Glomerular visceral epithelial cell (primary cell): ENCODE measurements at regions not wholly inside any gene's neighbourhood (a gene's known extent, or its start where the extent isn't known, plus 50 kb on each side); places are given as distances from the start of the nearest gene placed in this dataset.
A peak's percentile ranks its signal among the peaks of the same experiment; 100 is the strongest.

Source experiments
- DNase-seq: peaks from one replicate; pipeline ENCODE4 v3.0.0-alpha.2; 2016; ENCODE audit errors: extremely low spot score

GRCh38 chr9:7402334-7403027 is 397.1 kb downstream of the DMAC1 start:
- DNase-seq, result no peak

DNA sequence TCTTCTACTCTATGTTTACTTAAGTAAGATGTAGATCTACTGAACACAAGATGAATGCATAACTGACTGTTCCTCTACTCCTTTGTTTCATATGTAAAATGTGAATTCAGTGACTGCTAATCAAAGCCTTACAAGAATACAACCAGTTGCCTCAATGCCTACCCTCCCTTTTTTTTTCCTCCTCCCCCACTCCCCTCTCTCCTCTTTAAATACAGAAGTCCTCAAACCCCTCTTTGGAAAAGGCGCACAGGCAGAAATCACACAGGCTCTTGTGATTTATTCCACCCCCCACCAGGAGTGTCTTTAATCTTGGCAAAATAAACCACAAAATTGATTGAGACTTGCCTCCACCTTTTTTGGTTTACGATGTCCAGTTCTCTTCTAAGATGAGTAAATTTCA is 398.5 kb downstream of the DMAC1 start:
- no peak for DNase-seq

DNA sequence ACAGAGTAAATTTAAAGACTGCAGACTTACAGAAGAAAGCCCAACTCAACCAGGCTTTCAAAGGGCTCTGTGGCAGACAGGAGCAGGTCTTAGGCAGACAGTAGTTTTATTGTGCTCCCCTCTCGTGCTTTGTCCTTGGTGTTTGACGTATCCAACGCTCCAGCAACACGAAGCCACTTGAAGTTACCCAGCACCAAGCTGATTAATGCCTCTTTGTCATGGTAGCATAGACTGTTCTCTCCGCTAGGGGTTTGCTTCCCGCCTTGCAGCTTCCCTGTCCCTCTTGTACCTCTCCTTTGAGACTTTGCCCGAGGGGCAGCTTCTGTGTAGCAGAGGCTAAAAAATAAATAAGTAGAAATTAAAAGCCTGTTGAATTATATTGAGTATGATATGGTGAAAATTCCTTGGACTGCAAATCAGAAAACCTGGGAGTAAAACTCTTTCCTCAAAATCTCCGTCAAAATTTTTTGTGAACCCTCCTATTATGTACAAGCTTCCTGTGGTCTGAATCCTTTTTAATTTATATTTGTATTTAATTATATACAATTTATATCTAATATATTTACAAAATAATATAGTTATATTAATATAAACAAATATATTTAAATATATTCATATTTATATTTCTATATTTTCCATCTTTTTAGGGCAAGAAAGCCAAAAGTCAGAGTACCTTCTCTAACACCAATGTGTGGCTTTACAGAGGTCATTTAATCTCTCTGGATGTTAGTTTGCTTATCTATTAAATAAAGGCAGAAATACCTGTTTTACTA is 405.4 kb downstream of the DMAC1 start:
- no peak for DNase-seq

DNA sequence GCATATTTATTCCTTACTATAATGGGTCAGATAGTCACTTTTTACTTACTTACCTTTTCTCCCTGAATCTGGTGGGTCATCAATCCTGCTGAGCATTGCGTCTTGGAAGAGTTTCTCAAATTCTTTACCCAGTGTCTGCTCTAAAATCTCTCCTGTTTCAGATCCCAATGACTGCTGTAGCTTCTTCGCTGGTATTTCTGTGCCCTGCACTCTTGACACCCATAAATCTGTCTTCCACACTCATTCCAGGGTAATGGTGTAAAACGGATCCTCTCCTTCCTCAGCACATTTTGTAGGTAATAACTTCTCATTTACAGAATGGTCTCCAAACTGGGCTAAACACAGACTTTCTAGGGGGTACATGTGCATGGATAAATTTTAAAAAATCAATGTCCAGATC is 407.4 kb downstream of the DMAC1 start:
- DNase-seq, result no peak

DNA sequence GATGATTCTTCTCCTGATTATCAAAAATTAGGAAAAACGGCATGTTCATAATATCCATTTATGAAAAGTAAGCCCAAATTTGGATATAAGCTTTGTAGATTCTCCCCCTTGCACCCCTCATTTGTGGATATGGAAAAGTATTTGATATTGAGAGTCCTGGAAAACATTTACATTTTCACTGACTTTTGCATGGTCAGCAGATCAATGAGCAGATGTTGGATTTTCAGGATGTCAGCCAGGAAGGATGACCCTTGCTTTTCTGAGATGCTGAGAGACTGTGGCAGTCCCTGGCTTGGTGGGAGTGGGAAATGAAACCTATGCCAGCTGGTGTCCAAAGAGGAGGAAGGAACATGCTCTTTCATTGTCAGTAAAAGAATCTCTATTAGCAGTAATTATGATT is 410.8 kb downstream of the DMAC1 start:
- DNase-seq, result no peak

DNA sequence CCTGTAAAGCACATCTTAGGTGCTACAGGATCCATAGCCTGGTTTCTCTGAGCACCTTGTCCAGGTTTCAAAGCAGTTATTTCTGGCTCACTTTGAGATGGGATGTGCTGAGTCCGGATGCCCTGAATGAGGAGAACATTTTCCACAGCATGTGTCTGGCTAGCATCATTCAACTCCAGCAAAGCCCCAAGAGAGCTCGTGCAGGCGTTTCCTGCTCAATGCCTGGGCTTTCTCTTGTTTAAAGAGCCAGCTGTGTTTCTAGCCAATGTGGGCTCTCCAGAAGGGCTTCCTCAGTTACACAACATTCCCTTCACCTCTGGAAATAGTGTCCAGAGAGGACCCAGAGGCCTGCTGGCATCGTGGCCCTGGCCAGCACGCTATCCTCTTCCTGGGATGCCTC is 411.7 kb downstream of the DMAC1 start:
- DNase-seq, result no peak

DNA sequence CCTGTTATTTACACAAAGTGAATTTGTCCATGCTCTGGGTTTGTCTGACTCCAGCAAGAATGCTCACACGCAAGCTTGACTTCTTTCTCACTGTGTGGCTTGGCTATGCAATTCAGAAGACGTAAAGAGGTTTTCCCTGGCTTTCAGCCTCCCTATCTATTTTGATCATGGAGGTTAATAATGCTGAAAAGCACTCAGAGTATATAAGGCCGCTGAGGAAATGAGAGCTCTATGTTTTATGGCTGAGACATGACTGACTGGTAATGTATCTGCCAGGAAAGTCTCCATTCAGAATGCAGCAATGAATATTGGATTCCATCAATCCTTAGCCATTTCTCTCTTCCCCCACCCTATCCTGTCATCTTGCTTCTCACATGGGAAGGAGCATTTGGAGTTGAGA is 417.3 kb downstream of the DMAC1 start:
- no peak for DNase-seq

DNA sequence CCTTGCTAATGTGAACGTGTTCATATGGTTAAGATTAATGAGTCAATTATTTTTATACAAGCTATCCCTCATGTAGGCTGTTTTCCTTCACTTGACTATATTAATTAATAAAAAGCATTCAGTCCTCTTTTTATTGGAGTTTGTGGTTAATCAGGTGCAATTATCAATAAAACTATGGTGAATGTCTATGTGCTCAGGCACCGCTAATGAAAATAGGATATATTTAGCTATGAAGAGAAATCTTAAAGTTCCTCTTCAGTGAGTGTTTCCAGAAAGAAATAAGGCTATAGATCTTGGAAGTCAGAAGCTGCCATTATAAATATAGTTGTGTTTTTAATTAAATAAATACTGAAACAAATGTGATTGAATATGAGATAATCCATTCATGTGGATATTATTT is 422.1 kb downstream of the DMAC1 start:
- DNase-seq, result no peak

DNA sequence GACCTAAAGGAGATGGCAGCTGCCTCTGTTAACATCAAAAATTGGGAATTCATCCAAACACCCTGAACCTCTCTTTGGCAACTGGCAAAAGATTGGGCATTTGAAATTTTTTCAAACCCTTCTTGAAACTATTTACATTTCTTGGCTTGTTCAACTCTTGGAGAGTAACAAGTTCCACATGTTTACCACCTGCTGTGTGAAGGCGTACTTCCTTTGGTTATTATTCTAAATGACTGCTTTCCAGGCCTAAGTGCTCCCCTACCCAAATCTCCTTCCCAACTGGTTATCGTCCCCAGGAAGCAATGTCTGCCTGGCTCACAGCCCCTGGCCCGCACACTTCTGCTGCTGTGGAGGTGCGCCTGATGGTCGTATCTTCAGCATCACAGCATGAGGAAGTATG is 422.7 kb downstream of the DMAC1 start:
- DNase-seq, result no peak

DNA sequence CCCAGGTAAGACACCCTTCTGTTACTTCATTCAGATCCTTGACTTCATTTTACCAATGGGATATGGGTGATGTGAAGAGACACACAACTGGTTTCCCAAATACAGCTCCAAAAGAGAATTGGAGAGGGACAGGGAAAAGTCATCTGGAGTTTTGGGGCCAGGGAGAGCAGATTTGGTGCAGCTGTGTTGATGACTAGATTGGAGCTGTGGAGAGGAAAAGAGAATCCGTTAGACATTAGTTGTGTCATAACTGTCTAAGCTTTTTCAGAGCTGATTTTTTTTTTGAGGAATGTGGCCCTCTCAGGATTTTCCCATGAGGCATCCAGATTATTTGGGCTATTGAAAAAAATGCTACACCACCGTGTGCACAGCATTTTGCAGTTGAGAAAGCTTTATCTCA is 423.4 kb downstream of the DMAC1 start:
- no peak for DNase-seq

GRCh38 chr9:7375013-7375511 is 424.5 kb downstream of the DMAC1 start:
- peak; percentile 12 for DNase-seq

GRCh38 chr9:7370988-7371387 is 428.6 kb downstream of the DMAC1 start:
- DNase-seq, result no peak

GRCh38 chr9:7370381-7370780 is 429.2 kb downstream of the DMAC1 start:
- DNase-seq, result no peak

DNA sequence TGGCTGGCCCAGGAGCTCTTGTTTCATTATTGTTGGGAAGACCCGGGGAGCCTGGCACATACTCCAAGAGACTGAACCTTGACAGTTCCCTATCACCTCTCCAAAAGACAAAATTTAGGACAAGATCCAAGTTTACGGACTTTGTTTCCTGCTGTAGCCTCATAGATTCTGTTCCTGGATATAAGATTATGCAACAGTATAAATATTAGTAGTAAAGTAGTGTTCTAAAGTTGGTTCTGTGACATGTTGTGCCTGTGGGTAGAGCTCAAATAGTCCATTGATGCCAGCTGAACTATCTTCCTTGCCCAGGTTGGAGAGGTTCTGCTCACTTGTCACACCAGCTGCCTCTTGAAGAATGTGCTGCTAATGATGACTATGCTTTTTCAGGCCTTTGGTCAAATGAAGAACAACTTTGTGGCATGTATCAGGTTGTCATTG is 430.2 kb downstream of the DMAC1 start:
- no peak for DNase-seq

DNA sequence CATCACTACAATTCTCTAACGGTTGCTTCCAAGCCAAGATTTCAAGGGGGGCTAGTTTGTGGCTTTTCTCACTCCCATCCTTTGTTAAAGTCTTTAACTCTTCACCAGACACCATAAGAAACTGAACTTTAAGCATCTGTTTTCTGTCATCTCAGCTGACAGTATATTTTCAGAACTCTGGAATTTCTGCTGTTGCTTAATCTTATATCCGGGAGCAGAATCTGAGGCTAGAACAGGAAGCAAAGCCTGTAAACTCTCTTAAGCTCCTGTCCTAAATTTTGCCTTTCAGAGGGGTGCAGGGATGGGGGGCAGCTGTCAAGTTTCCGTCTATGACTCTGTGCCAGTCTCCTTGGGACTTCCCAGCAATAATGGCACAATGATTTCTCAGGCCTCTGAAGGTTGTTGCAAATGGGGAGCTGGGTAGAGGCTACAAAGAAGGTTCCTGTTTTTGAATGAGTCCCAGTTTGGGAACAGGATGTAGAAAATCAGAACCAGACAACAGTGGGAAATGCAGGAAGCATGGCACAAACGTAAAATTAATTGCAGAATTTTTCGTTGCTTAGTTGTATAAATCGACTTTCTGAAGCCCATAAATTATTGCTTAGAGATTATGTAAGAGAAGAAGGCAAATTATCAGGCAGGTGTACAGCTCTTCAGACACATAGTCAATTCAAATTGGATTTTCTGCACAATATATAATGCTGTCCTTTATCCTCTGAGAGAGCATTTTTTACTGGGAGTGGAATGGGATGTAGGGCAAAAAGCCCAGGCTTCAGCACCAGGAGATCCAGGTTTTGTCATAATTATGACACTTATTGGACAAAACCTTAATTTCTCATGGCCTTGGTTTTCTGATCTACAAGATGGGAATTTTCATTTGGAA is 430.9 kb downstream of the DMAC1 start:
- no peak for DNase-seq

DNA sequence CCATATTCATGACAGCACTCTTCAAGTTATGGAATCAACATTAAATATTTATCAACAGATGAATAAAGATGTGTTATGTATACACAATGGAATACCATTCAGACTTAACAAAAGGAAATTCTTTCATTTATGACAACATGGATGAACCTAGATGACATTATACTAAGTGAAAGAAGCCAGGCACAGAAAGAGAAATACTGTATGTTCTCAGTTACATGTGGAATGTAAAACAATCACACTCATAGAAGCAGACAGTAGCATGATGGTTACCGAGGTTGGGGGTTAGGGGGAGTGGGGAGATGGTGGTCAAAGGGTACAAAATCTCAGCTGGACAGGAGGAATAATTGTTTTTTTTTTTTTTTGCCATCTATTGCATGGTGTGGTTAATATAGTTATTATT is 431.9 kb downstream of the DMAC1 start:
- no peak for DNase-seq

DNA sequence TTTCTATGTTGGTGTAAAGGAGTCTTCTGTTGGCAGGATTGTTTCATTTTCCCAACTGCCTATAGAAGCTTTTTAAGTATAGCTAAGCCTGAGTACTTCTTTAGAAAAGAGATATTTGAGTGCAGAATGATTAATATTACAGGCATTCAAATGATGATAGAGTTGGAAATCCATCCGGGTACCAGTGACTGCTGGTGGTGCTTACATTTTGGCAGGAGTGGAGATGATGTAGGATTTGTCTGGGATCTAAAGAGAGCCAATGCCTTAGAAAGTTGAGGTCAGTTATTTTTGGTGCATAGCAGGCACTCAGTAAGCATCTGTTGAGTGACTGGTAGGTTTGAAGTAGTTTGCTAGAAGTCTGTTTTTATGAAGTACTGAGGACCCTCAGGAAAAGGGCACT is 433.5 kb downstream of the DMAC1 start:
- DNase-seq, result no peak

DNA sequence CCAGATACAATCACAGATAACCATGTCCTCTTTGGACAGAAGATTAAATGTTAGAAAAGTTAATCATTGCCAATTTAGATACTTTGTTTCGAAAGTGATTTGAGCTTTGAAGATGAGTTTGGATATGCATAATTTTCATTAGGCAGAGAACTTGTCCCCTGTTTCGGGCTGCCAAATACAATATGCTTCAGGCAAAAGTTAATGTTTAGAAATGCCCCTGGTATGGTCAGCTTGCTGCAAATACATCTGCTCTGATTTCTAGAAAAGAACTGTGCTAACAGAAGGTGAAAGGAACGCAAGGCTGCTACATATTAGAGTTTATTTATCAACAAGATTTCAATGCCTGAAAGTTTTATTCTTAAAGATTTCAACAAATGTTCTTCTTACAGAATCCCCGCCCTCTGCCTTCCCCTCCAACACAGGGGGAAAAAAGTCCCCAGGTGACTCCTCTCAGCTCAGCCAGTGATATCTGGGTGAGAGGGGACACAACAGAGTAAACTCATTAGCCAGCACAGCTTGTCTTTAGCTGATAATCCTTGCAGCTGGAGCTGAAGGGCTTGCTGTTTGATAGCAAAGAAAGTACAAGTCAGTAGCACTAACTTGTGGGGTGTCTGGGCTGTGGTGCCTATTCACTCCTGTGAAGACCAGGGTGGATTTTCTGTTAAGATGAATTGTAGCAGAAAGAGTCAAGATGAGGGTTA is 435.7 kb downstream of the DMAC1 start:
- DNase-seq, result no peak

DNA sequence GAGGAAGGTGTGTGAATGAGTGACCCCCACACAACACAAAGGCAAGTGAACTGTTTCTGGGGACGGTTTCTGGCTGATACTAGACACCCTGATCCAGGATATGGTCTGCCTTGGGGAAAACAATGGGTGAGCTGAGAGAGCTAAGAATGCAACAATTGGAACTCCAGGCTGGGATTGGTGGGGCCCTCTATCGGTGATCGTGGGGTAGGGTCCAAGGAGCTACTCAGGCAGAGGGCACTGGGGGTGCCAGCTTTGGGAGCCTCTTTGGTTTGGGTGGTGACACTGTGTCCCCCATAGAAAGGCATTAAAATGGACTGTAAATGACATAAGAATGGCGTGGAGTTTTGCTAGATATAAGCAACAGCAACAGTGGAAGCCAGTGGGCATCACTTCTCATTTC is 439.1 kb downstream of the DMAC1 start:
- no peak for DNase-seq

GRCh38 chr9:7358876-7359275 is 440.7 kb downstream of the DMAC1 start:
- no peak for DNase-seq

- DNase-seq, result no peak
Measured at GRCh38 chr9:7354704-7355103, 444.9 kb downstream of the DMAC1 start.

DNA sequence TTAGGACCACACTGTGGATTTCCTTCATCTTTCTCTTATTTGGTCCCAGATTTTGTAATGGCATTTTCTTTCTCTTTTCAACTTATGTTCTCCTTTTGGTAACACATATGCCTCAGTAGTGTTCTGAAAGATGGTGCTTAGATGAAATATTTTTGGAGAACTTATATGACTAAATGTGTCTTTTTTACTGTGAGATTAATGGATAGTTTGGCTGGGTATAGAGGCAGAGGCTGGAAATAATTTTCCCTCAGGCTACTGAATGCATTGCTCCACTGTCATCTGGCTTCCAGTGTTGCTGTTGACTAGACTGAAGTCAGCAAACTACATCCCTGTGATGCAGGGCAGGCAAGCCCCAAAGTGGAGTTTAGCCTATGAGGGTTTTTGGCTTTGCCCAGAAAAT is 450.9 kb downstream of the DMAC1 start:
- no peak for DNase-seq
